GM12878 (cell line): ENCODE measurements at regions not wholly inside any gene's neighbourhood (a gene's known extent, or its start where the extent isn't known, plus 50 kb on each side); places are given as distances from the start of the nearest gene placed in this dataset.

ENCODE experiments used
- ATAC-seq: fragments of 200-7000 bp; cut with Tn5 transposase; 3 replicates; pipeline ENCODE4 v1.9.1; 2020; ENCODE audit warnings: mild to moderate bottlenecking, moderate library complexity
- BruUV-seq: library from RNA; stranded (reverse); fragments of 400-500 nt; replicated peaks from 2 replicates; lab custom pipeline; 2021; lab: Mats Ljungman, UMichigan
- CTCF ChIA-PET: fragments of 300-600 bp; sonication (Branson Sonifier 250); formaldehyde crosslinking; extraction: SDS; loops from one replicate; lab custom pipeline; 2021; ENCODE audit warnings: inconsistent platforms; lab: Yijun Ruan, JAX
- POLR2A ChIA-PET: fragments of 350-600 bp; formaldehyde crosslinking; extraction: SDS; loops from one replicate; lab custom pipeline; 2021; ENCODE audit warnings: inconsistent platforms; lab: Charles Lee
- RAD21 ChIA-PET: fragments of 300-600 bp; sonication (Branson Sonifier 250); formaldehyde crosslinking; loops from one replicate; lab custom pipeline; 2023; ENCODE audit warnings: antibody characterized with exemption; ENCODE audit not compliant: unreplicated experiment; lab: Charles Lee
- SMC1A ChIA-PET: fragments of 300-600 bp; sonication (Branson Sonifier 250); formaldehyde crosslinking; loops from one replicate; lab custom pipeline; 2023; ENCODE audit not compliant: unreplicated experiment, uncharacterized antibody; lab: Charles Lee
- DNase-seq: peaks from one replicate; pipeline ENCODE4 v3.0.0-alpha.2; 2011; ENCODE audit warnings: low read depth, low spot score
- FAIRE-seq: peaks from 3 replicates; lab custom pipeline; 2011; peaks lifted over from hg19 to GRCh38; lab: Jason Lieb, UNC
- H2AFZ ChIP-seq: 2 replicates; pipeline ENCODE4 v1.6.0; 2011; ENCODE audit warnings: low read depth, low read length, control low read depth; ENCODE audit not compliant: control insufficient read depth
- H3K27ac ChIP-seq: 2 replicates; pipeline ENCODE4 v1.5.1; 2011; ENCODE audit warnings: control low read depth; ENCODE audit not compliant: control insufficient read depth, insufficient read depth
- H3K27me3 ChIP-seq, 2 experiments: replicated peaks in 1 of 2; 2 replicates each; pipeline versions ENCODE4 v1.6.0 to v1.6.1; 2011; ENCODE audit warnings: low read length in 1 of 2; ENCODE audit not compliant: control insufficient read depth in 2 of 2, insufficient read depth in 2 of 2
- H3K36me3 ChIP-seq, 2 experiments: 2 replicates each; pipeline ENCODE4 v1.5.1; 2011; ENCODE audit warnings: low read length in 1 of 2; ENCODE audit not compliant: control insufficient read depth in 2 of 2, insufficient read depth in 2 of 2
- H3K4me1 ChIP-seq: 2 replicates; pipeline ENCODE4 v1.6.1; 2011; ENCODE audit warnings: mild to moderate bottlenecking, low read length, moderate library complexity, mixed read lengths; ENCODE audit not compliant: control insufficient read depth, insufficient read depth
- H3K4me2 ChIP-seq: 2 replicates; pipeline ENCODE4 v1.6.0; 2011; ENCODE audit warnings: control low read depth; ENCODE audit not compliant: control insufficient read depth, insufficient read depth
- H3K4me3 ChIP-seq: fragments of 200-600 bp; sonication (generic); 2 replicates; pipeline ENCODE4 v1.5.1; 2016
- H3K79me2 ChIP-seq: 2 replicates; pipeline ENCODE4 v1.6.0; 2011; ENCODE audit warnings: low read length; ENCODE audit not compliant: control insufficient read depth, insufficient read depth
- H3K9ac ChIP-seq: 2 replicates; pipeline ENCODE4 v1.8.0; 2011; ENCODE audit warnings: low read length, control low read depth, mixed read lengths; ENCODE audit not compliant: control insufficient read depth, insufficient read depth
- H3K9me3 ChIP-seq: replicated peaks from 3 replicates; pipeline ENCODE4 v1.5.1; 2011; ENCODE audit warnings: mild to moderate bottlenecking, low read length; ENCODE audit not compliant: control insufficient read depth, insufficient read depth
- H4K20me1 ChIP-seq: 2 replicates; pipeline ENCODE4 v1.6.0; 2011; ENCODE audit not compliant: control insufficient read depth, insufficient read depth
- HDGF ChIP-seq: fragments of 450-650 bp; IDR thresholded peaks from 2 replicates; pipeline ENCODE4 v1.6.1; 2016; ENCODE audit warnings: antibody characterized with exemption
- NFIC ChIP-seq: IDR thresholded peaks from 2 replicates; pipeline ENCODE4 v1.6.1; 2012; ENCODE audit warnings: low read depth, mild to moderate bottlenecking, inconsistent platforms, low read length, moderate library complexity
- NFYA ChIP-seq: IDR thresholded peaks from 2 replicates; pipeline ENCODE4 v1.6.1; 2011; ENCODE audit warnings: low read depth, mild to moderate bottlenecking, low read length, improper control_type of control experiment, borderline replicate concordance
- POLR2AphosphoS5 ChIP-seq: IDR thresholded peaks from 2 replicates; pipeline ENCODE4 v1.6.1; 2011; ENCODE audit warnings: mild to moderate bottlenecking, low read length, inconsistent platforms
- SREBF2 ChIP-seq: IDR thresholded peaks from 2 replicates; pipeline ENCODE4 v1.6.1; 2012; ENCODE audit warnings: mild to moderate bottlenecking, low read length
- TAF1 ChIP-seq: IDR thresholded peaks from 2 replicates; pipeline ENCODE4 v1.6.1; 2011; ENCODE audit warnings: mild to moderate bottlenecking, low read depth, low read length, borderline replicate concordance
- TCF7 ChIP-seq: IDR thresholded peaks from 2 replicates; pipeline ENCODE4 v1.6.1; 2014; ENCODE audit warnings: antibody characterized with exemption, borderline replicate concordance
- WRNIP1 ChIP-seq: IDR thresholded peaks from 2 replicates; pipeline ENCODE4 v1.6.1; 2011; ENCODE audit warnings: low read depth, low read length, improper control_type of control experiment, borderline replicate concordance
- ZBTB40 ChIP-seq: fragments of 450-650 bp; IDR thresholded peaks from 2 replicates; pipeline ENCODE4 v1.6.1; 2016; ENCODE audit warnings: mild to moderate bottlenecking, moderate library complexity, borderline replicate concordance
- WGBS: methylation state at CpG from one replicate; pipeline ENCODE4 v1.1.6; 2016; ENCODE audit warnings: low lambda C conversion rate; ENCODE audit not compliant: insufficient replicate concordance, insufficient coverage; ENCODE audit errors: missing lambda C conversion rate; 5-methylcytosine and 5-hydroxymethylcytosine counted together
- in situ Hi-C: fragments of 300-500 bp; cut with MboI; formaldehyde crosslinking; loops from 9 replicates; pipeline ENCODE4 v1.14.3; 2018; ENCODE audit warnings: mixed read lengths
- intact Hi-C: fragments of 100-400 bp; cut with micrococcal nuclease; formaldehyde crosslinking; loops from one replicate; pipeline ENCODE4 v1.14.2; 2022; ENCODE audit not compliant: unreplicated experiment
- TF ChIP-seq, protein P1 (sequence below): IDR thresholded peaks from 2 replicates; pipeline ENCODE4 v1.6.1; 2012; ENCODE audit warnings: low read depth, low read length, improper control_type of control experiment
- TF ChIP-seq, protein P2 (sequence below): IDR thresholded peaks from 2 replicates; pipeline ENCODE4 v1.6.1; 2011; ENCODE audit warnings: borderline replicate concordance, low read depth, mild to moderate bottlenecking, moderate library complexity, mixed read lengths, low read length; ENCODE audit not compliant: insufficient read depth; ENCODE audit errors: extremely low read length

GRCh38 chr4:124462954-124463828 lies 249.3 kb downstream of the ANKRD50 start:
- Histone ChIP-seq H3K79me2 (no peaks in the 10 kb centered on the region), H3K27ac (no peak overlapping the region), H3K9ac (no peak overlapping the region), H3K4me2 (no peak overlapping the region), H3K9me3 (no peaks in the 10 kb centered on the region; the same call in 2 of the 3 replicates), H3K27me3 (no peaks in the 10 kb centered on the region), H4K20me1 (no peaks in the 10 kb centered on the region), H3K4me1 (no peaks in the 10 kb centered on the region), H2AFZ (no peak overlapping the region), H3K4me3 (no peak overlapping the region), H3K36me3 (no peaks in the 10 kb centered on the region)
- intact Hi-C loops: no loop called here
- RAD21 ChIA-PET: no interaction called here
- SMC1A ChIA-PET: no interaction called here
- FAIRE-seq (no peak), DNase-seq (no peak), ATAC-seq (no peak)
- CTCF ChIA-PET: no interaction called here
- WGBS: 56% methylated on average over 18 of the region's 18 CpGs
- no TSS peak for BruUV-seq
- in situ Hi-C loops: no loop called here
- TF ChIP-seq, protein P1, sequence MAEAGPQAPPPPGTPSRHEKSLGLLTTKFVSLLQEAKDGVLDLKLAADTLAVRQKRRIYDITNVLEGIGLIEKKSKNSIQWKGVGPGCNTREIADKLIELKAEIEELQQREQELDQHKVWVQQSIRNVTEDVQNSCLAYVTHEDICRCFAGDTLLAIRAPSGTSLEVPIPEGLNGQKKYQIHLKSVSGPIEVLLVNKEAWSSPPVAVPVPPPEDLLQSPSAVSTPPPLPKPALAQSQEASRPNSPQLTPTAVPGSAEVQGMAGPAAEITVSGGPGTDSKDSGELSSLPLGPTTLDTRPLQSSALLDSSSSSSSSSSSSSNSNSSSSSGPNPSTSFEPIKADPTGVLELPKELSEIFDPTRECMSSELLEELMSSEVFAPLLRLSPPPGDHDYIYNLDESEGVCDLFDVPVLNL: no peak
- POLR2A ChIA-PET: no interaction called here

DNA sequence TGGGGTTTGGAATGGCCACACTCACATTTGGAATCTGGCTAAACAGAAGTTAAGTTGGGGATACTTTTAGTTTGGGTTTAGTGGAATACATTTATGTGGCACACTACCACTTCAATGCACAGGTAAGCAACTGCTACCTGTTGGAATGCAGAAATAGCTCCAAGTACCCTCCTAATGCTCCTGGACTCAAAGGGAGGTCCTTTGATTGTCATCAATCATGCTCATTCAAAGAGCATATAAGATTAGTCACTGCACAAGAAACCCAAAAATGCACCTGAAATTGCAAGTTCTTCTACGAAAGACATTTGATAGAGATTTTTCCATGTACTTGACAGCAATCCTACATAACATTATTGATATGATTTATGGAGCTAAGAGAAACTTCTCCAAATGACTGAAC lies 247.7 kb downstream of the ANKRD50 start:
- ATAC-seq (no peak), FAIRE-seq (no peak), DNase-seq (no peak)
- H3K9ac ChIP-seq: no peak overlapping the region
- no peaks in the 10 kb centered on the region for H3K36me3 ChIP-seq
- H3K27me3 ChIP-seq: no peaks in the 10 kb centered on the region
- in situ Hi-C loops: no loop called here
- H2AFZ ChIP-seq: no peak overlapping the region
- H3K4me3 ChIP-seq: no peak overlapping the region
- BruUV-seq: no TSS peak
- SMC1A ChIA-PET: no interaction called here
- H3K4me1 ChIP-seq: no peaks in the 10 kb centered on the region
- no peaks in the 10 kb centered on the region for H3K79me2 ChIP-seq
- CTCF ChIA-PET: no interaction called here
- intact Hi-C loops: no loop called here
- no peaks in the 10 kb centered on the region; the same call in 2 of the 3 replicates for H3K9me3 ChIP-seq
- 41% methylated on average over 1 of the region's 1 CpG for WGBS
- no peaks in the 10 kb centered on the region for H4K20me1 ChIP-seq
- RAD21 ChIA-PET: no interaction called here
- H3K4me2 ChIP-seq: no peak overlapping the region
- POLR2A ChIA-PET: no interaction called here
- H3K27ac ChIP-seq: no peak overlapping the region
- TF ChIP-seq NFYA: no peak
- no peak for TF ChIP-seq SREBF2
- no peak for TF ChIP-seq HDGF
- no peak for TF ChIP-seq WRNIP1
- TF ChIP-seq, protein P2, sequence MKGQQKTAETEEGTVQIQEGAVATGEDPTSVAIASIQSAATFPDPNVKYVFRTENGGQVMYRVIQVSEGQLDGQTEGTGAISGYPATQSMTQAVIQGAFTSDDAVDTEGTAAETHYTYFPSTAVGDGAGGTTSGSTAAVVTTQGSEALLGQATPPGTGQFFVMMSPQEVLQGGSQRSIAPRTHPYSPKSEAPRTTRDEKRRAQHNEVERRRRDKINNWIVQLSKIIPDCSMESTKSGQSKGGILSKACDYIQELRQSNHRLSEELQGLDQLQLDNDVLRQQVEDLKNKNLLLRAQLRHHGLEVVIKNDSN: no peak
- TF ChIP-seq NFIC: no peak
- TF ChIP-seq TAF1: no peak
- TF ChIP-seq TCF7: no peak
- no peak for TF ChIP-seq POLR2AphosphoS5
- TF ChIP-seq ZBTB40: no peak
